ENCODE measurements at regions not wholly inside any gene's neighbourhood (a gene's known extent, or its start where the extent isn't known, plus 50 kb on each side); places are given as distances from the start of the nearest gene placed in this dataset.

- TF ChIP-seq POLR2AphosphoS5 (IDR thresholded peaks at IDR 0.05; ENCODE audit: borderline replicate concordance, low read depth, low read length) (no peak), EZH2 (IDR thresholded peaks at IDR 0.05) (no peak), FOXP2 (optimal IDR thresholded peaks at IDR 0.05; ENCODE audit: control extremely low read depth, extremely low read length, insufficient read depth) (no peak)
Observed at GRCh38 chr3:194960446-194961032, 274.9 kb downstream of the FAM43A start.

Measured in SK-N-MC (cell line).